Gastrocnemius medialis (tissue), 4 donors: ENCODE measurements at regions not wholly inside any gene's neighbourhood (a gene's known extent, or its start where the extent isn't known, plus 50 kb on each side); places are given as distances from the start of the nearest gene placed in this dataset.

Experiments used
- POLR2A ChIP-seq, 2 donors: fragments of 450-650 bp; IDR thresholded peaks; one replicate each; pipeline ENCODE4 v1.6.1; 2017; ENCODE audit warnings: antibody characterized with exemption in 2 of 2, mild to moderate bottlenecking in 2 of 2, moderate library complexity in 2 of 2
- TF ChIP-seq, protein P1 (sequence below), 5 experiments: fragments of 450-650 bp in 3 of 5; fragments of 200-600 bp in 2 of 5; sonication (generic) in 2 of 5; IDR thresholded peaks in 4 of 5; conservative IDR thresholded peaks in 1 of 5; 1 replicate in 4 of 5; 2 replicates in 1 of 5; pipeline ENCODE4 v1.5.1; 2016 to 2019; ENCODE audit warnings: antibody characterized with exemption in 5 of 5, mild to moderate bottlenecking in 3 of 5, moderate library complexity in 3 of 5

DNA sequence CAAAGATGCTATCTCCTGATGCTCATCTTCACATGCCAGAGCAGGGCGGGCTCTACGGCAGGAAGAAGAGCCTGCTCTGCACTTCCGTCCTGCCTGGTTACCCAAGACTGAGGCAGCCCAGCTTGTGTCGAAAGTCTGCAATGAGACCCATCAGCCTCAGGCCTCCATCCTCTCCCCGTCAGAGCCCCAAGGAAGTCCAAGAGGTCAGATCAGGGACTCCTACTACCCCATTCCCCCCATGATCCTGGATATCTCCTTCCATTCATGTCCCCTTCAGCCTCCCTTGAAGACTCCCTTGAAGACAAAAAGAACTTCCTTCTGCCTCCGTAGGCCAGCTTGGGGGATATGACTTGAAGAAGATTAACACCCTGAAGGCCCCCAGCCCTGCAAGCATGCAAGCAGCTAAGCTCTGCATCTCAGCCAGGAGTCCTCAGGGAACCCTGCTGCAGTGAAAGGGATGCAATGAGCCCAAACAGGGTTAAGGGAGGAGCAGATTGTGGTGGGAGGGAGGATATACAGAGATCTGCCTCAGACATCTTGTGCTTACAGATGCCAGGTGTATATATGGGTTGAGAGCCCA is 85.6 kb downstream of the TRIM29 start:
- TF ChIP-seq, protein P1, sequence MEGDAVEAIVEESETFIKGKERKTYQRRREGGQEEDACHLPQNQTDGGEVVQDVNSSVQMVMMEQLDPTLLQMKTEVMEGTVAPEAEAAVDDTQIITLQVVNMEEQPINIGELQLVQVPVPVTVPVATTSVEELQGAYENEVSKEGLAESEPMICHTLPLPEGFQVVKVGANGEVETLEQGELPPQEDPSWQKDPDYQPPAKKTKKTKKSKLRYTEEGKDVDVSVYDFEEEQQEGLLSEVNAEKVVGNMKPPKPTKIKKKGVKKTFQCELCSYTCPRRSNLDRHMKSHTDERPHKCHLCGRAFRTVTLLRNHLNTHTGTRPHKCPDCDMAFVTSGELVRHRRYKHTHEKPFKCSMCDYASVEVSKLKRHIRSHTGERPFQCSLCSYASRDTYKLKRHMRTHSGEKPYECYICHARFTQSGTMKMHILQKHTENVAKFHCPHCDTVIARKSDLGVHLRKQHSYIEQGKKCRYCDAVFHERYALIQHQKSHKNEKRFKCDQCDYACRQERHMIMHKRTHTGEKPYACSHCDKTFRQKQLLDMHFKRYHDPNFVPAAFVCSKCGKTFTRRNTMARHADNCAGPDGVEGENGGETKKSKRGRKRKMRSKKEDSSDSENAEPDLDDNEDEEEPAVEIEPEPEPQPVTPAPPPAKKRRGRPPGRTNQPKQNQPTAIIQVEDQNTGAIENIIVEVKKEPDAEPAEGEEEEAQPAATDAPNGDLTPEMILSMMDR (IDR thresholded peaks at IDR 0.05 in 4 of 5, conservative IDR thresholded peaks at IDR 0.05 in 1 of 5), result no peak
- no peak for TF ChIP-seq POLR2A (IDR thresholded peaks at IDR 0.05)
